Neural cell (in vitro differentiated cells): ENCODE measurements at regions not wholly inside any gene's neighbourhood (a gene's known extent, or its start where the extent isn't known, plus 50 kb on each side); places are given as distances from the start of the nearest gene placed in this dataset.

Experiments
- H2AFZ ChIP-seq: fragments of 200-600, 300-800 bp; sonication (generic), shearing (Covaris generic); 2 replicates; pipeline ENCODE4 v1.6.0; 2014; ENCODE audit warnings: low read depth, mild to moderate bottlenecking, antibody characterized with exemption, low read length, moderate library complexity
- H3F3A ChIP-seq: fragments of 200-600 bp; shearing (Covaris generic); 2 replicates; pipeline ENCODE4 v1.6.1; 2016; ENCODE audit warnings: mild to moderate bottlenecking, moderate library complexity, mixed read lengths, antibody characterized with exemption, low read length; ENCODE audit not compliant: insufficient read depth, poor library complexity, severe bottlenecking
- H3K27ac ChIP-seq: fragments of 200-600, 300-800 bp; sonication (generic), shearing (Covaris generic); 2 replicates; pipeline ENCODE4 v1.5.1; 2014; ENCODE audit warnings: mild to moderate bottlenecking, low read length, moderate library complexity
- H3K27me3 ChIP-seq: fragments of 300-800, 200-600 bp; sonication (generic), shearing (Covaris generic); 2 replicates; pipeline ENCODE4 v1.6.0; 2014; ENCODE audit warnings: mild to moderate bottlenecking, low read depth, low read length, moderate library complexity; ENCODE audit not compliant: insufficient read depth
- H3K36me3 ChIP-seq: fragments of 300-800, 200-600 bp; sonication (generic), shearing (Covaris generic); 2 replicates; pipeline ENCODE4 v1.5.1; 2014; ENCODE audit warnings: mild to moderate bottlenecking, antibody characterized with exemption, low read length, moderate library complexity; ENCODE audit not compliant: insufficient read depth
- H3K4me2 ChIP-seq: fragments of 300-800, 200-600 bp; sonication (generic), shearing (Covaris generic); 2 replicates; pipeline ENCODE4 v1.6.0; 2014; ENCODE audit warnings: mild to moderate bottlenecking, low read length
- H3K4me3 ChIP-seq: fragments of 300-800, 200-600 bp; sonication (generic), shearing (Covaris generic); 2 replicates; pipeline ENCODE4 v1.5.1; 2014; ENCODE audit warnings: mild to moderate bottlenecking, low read length, moderate library complexity
- H3K79me2 ChIP-seq: fragments of 200-600 bp; shearing (Covaris generic); replicated peaks from 2 replicates; pipeline ENCODE4 v1.6.0; 2014; ENCODE audit warnings: mild to moderate bottlenecking, low read length, moderate library complexity; ENCODE audit not compliant: insufficient read depth
- H3K9ac ChIP-seq: fragments of 300-800, 200-600 bp; sonication (generic), shearing (Covaris generic); 2 replicates; pipeline ENCODE4 v1.6.1; 2016; ENCODE audit warnings: mild to moderate bottlenecking, low read length, mixed read lengths
- H3K9me2 ChIP-seq: fragments of 200-600 bp; shearing (Covaris generic); 2 replicates; pipeline ENCODE4 v1.6.1; 2016; ENCODE audit warnings: mild to moderate bottlenecking, low read length, mixed read lengths; ENCODE audit not compliant: insufficient read depth
- H3K9me3 ChIP-seq: fragments of 200-600, 300-800 bp; sonication (generic), shearing (Covaris generic); 2 replicates; pipeline ENCODE4 v1.6.1; 2016; ENCODE audit warnings: mild to moderate bottlenecking, mixed run types, low read length, moderate library complexity, mixed read lengths
- H4K20me1 ChIP-seq: fragments of 200-600 bp; shearing (Covaris generic); 2 replicates; pipeline ENCODE4 v1.6.1; 2016; ENCODE audit warnings: mild to moderate bottlenecking, mixed run types; ENCODE audit not compliant: insufficient read depth
- EP300 ChIP-seq: fragments of 450-650 bp; conservative IDR thresholded peaks from 2 replicates; pipeline ENCODE4 v1.6.1; 2014; ENCODE audit warnings: antibody characterized with exemption, mild to moderate bottlenecking, moderate library complexity; ENCODE audit not compliant: poor library complexity, severe bottlenecking
- EZH2 ChIP-seq: fragments of 200-600, 300-800 bp; shearing (Covaris generic), sonication (generic); IDR thresholded peaks from 2 replicates; pipeline ENCODE4 v1.6.1; 2014; ENCODE audit warnings: antibody characterized with exemption, low read length, borderline replicate concordance, mild to moderate bottlenecking; ENCODE audit not compliant: insufficient read depth, poor library complexity, severe bottlenecking
- MXI1 ChIP-seq: fragments of 450-650 bp; conservative IDR thresholded peaks from 2 replicates; pipeline ENCODE4 v1.6.1; 2014; ENCODE audit warnings: antibody characterized with exemption, mild to moderate bottlenecking; ENCODE audit not compliant: poor library complexity, severe bottlenecking
- POLR2AphosphoS5 ChIP-seq: IDR thresholded peaks from 2 replicates; pipeline ENCODE4 v1.6.1; 2012
- RAD21 ChIP-seq: fragments of 450-650 bp; conservative IDR thresholded peaks from 2 replicates; pipeline ENCODE4 v1.6.1; 2014; ENCODE audit warnings: antibody characterized with exemption, mild to moderate bottlenecking, moderate library complexity
- SMC3 ChIP-seq: fragments of 450-650 bp; conservative IDR thresholded peaks from 2 replicates; pipeline ENCODE4 v1.6.1; 2014; ENCODE audit warnings: antibody characterized with exemption, mild to moderate bottlenecking, moderate library complexity; ENCODE audit not compliant: poor library complexity
- TAF1 ChIP-seq: IDR thresholded peaks from 2 replicates; pipeline ENCODE4 v1.6.1; 2012; ENCODE audit warnings: low read depth
- TF ChIP-seq, protein P1 (sequence below): IDR thresholded peaks from 2 replicates; pipeline ENCODE4 v1.6.1; 2012; ENCODE audit warnings: borderline replicate concordance
- TF ChIP-seq, protein P2 (sequence below): fragments of 450-650 bp; IDR thresholded peaks from 2 replicates; pipeline ENCODE4 v1.5.1; 2014; ENCODE audit warnings: antibody characterized with exemption, mild to moderate bottlenecking, moderate library complexity; ENCODE audit not compliant: poor library complexity, severe bottlenecking

DNA sequence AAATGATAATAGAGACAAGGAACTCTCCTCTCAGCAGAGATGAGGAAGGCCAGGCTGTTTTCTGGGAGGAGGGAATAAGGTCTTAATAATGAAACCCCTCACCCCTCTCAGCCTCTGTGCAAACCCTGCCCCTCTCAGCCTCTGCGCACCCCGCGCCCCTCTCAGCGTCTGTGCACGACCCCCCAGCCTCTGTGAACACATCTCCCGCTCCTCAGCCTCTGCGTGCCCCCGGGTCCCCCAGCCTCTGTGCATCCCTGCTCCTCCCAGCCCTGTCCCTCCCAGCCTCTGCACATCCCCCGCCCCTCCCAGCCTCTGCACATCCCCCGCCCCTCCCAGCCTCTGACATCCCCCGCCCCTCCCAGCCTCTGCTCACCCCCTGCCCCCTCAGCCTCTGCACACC, 837.8 kb downstream of the TBC1D22A start:
- H3K36me3 ChIP-seq, result no peaks in the 10 kb centered on the region
- H3K4me3 ChIP-seq, result no peak overlapping the region
- H3F3A ChIP-seq, result no peaks in the 10 kb centered on the region
- H3K9me2 ChIP-seq, result no peaks in the 10 kb centered on the region
- TF ChIP-seq POLR2AphosphoS5, result no peak
- TF ChIP-seq RAD21, result no peak
- TF ChIP-seq, protein P1, sequence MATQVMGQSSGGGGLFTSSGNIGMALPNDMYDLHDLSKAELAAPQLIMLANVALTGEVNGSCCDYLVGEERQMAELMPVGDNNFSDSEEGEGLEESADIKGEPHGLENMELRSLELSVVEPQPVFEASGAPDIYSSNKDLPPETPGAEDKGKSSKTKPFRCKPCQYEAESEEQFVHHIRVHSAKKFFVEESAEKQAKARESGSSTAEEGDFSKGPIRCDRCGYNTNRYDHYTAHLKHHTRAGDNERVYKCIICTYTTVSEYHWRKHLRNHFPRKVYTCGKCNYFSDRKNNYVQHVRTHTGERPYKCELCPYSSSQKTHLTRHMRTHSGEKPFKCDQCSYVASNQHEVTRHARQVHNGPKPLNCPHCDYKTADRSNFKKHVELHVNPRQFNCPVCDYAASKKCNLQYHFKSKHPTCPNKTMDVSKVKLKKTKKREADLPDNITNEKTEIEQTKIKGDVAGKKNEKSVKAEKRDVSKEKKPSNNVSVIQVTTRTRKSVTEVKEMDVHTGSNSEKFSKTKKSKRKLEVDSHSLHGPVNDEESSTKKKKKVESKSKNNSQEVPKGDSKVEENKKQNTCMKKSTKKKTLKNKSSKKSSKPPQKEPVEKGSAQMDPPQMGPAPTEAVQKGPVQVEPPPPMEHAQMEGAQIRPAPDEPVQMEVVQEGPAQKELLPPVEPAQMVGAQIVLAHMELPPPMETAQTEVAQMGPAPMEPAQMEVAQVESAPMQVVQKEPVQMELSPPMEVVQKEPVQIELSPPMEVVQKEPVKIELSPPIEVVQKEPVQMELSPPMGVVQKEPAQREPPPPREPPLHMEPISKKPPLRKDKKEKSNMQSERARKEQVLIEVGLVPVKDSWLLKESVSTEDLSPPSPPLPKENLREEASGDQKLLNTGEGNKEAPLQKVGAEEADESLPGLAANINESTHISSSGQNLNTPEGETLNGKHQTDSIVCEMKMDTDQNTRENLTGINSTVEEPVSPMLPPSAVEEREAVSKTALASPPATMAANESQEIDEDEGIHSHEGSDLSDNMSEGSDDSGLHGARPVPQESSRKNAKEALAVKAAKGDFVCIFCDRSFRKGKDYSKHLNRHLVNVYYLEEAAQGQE, result no peak
- no peak for TF ChIP-seq EP300
- TF ChIP-seq, protein P2, sequence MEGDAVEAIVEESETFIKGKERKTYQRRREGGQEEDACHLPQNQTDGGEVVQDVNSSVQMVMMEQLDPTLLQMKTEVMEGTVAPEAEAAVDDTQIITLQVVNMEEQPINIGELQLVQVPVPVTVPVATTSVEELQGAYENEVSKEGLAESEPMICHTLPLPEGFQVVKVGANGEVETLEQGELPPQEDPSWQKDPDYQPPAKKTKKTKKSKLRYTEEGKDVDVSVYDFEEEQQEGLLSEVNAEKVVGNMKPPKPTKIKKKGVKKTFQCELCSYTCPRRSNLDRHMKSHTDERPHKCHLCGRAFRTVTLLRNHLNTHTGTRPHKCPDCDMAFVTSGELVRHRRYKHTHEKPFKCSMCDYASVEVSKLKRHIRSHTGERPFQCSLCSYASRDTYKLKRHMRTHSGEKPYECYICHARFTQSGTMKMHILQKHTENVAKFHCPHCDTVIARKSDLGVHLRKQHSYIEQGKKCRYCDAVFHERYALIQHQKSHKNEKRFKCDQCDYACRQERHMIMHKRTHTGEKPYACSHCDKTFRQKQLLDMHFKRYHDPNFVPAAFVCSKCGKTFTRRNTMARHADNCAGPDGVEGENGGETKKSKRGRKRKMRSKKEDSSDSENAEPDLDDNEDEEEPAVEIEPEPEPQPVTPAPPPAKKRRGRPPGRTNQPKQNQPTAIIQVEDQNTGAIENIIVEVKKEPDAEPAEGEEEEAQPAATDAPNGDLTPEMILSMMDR, result no peak
- TF ChIP-seq EZH2, result no peak
- H3K27ac ChIP-seq, result no peak overlapping the region
- H3K79me2 ChIP-seq, result no peaks in the 10 kb centered on the region
- H3K9ac ChIP-seq, result no peak overlapping the region
- H3K9me3 ChIP-seq, result no peaks in the 10 kb centered on the region
- H3K4me2 ChIP-seq, result no peak overlapping the region
- no peaks in the 10 kb centered on the region for H4K20me1 ChIP-seq
- H2AFZ ChIP-seq, result no peak overlapping the region
- H3K27me3 ChIP-seq, result no peaks in the 10 kb centered on the region

DNA sequence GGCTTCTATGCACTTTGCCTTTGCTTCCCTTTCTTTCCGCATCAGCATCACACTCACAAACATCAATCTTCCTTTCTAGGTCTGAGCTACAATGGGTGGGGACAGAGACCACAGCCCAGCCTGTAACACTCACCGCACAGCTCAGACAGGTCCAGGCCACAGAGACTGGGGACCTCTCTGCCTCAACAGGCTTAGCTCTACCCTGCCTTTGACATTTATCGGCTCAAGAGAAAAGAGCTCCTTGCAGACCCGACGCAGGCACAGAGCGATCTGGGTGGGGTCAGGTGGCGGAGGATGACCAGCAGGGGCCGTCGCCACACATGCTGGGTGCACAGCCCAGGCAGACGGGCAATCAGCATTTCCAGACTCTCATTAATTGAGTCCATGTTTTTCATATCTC, 837.3 kb downstream of the TBC1D22A start:
- H2AFZ ChIP-seq, result no peak overlapping the region
- no peaks in the 10 kb centered on the region for H3K27me3 ChIP-seq
- no peak overlapping the region for H3K4me2 ChIP-seq
- H4K20me1 ChIP-seq, result no peaks in the 10 kb centered on the region
- TF ChIP-seq SMC3, result no peak
- TF ChIP-seq EZH2, result no peak
- no peak for TF ChIP-seq POLR2AphosphoS5
- no peak for TF ChIP-seq EP300
- TF ChIP-seq, protein P1, result no peak
- TF ChIP-seq MXI1, result no peak
- TF ChIP-seq TAF1, result no peak
- no peak for TF ChIP-seq RAD21
- TF ChIP-seq, protein P2, result no peak
- H3K27ac ChIP-seq, result no peak overlapping the region
- H3K79me2 ChIP-seq, result no peaks in the 10 kb centered on the region
- no peak overlapping the region for H3K9ac ChIP-seq
- no peaks in the 10 kb centered on the region for H3F3A ChIP-seq
- no peaks in the 10 kb centered on the region for H3K9me2 ChIP-seq
- no peaks in the 10 kb centered on the region for H3K36me3 ChIP-seq
- no peak overlapping the region for H3K4me3 ChIP-seq
- no peaks in the 10 kb centered on the region for H3K9me3 ChIP-seq
